GM19455 (cell line): ENCODE measurements at regions not wholly inside any gene's neighbourhood (a gene's known extent, or its start where the extent isn't known, plus 50 kb on each side); places are given as distances from the start of the nearest gene placed in this dataset.
"Not testable (repeated sequence)": the region's sequence is repeated elsewhere in the genome, so short reads cannot be mapped to it uniquely, and the experiment has no call there.

ENCODE experiments used
- ATAC-seq: cut with Tn5 transposase; IDR thresholded peaks from one replicate; pipeline ENCODE4 v1.9.1; 2021; ENCODE audit not compliant: unreplicated experiment

DNA sequence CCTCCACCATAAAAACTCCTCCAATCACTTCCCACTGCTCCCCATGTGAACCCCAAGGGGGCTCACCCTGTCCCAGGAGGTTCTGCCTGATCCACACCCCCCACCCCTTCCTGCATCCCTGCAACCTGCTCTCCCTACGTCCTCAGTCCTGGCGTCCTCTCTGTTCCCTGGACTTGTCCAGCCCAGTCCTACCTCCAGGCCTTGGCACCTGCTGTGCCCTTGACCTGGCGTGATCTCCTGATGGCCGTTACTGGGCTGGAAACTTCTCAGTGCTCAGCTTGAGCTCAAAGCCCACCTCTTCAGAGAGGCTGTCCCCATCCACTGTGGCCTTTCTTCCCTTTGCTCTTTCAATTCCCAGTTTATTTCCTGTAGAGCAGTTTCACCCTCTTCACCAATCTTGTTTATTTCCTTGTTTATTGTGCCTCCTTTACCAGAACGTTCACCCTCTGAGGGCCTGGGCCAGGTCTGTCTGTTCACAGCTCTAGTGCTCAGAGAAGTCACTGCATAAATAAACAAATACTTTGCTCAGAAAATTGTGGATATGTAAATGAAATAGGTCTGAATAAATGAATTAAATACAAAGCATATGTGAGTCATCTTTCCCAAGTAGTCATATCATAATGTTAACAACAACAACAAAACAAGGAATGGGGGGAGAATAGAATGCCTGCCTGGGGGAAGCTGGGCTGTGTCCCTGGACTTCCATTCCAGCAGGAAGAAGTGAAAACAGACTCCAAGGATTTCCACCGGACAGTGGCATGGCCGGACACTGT lies 175.7 kb upstream of the SULF2 start:
- no peak for ATAC-seq

DNA sequence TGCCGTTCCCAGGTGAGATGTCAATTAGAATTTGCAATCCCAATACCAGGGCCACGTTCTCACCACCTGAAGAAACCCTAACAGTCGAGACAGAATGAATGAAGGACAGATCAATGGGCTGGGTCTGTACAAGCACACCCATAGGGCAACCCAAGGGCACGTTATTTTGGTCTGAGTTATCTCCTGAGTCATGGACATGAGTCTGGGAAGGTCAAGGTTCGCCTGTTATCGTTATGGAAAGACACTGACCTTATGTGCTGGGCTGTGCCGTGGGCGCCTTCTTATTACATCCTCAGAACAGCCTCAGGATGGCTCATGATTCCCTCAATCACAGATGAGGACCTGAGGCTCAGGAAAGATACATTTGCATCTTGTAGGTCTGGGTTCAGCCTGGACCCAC lies 175.0 kb upstream of the SULF2 start:
- no peak for ATAC-seq

DNA sequence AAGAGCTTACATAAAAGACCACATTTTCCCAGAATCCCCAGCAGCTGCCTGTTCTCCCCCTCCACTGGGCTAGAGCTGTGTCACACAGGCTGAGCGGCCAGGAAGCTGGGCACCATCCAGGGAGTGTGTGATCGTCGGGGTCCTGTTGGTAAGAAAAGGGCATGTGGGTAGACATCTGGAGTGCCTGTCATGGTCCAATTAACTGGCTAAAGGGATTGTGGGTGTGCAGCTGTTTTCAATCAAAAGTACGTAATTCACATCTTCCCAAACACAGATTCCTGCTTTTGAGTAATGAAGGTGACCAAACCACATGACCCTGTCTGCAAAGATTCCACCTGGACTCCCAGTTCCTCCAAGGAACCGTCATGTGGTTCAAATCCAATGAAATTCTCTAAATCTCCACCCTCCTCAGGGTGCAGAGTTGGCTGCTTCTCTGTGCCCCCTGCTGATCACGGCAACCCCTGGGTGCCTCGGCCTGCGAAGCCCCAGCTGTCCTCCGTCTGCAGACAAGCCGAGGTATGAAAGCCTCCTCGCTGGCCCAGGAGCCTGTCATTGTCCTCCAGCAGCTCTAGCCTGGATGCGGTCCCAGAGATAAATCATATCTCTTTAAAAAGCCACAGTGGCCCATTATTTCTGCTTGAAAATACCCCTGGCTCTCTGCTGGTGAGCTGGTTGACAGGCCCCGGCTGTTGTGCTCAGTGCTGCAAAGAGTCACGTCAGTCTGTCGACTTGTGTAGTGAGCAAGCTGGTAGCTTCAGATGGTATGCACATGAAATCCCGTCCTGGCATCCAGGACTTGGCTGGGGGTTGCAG lies 172.9 kb upstream of the SULF2 start:
- not testable (repeated sequence) for ATAC-seq

- ATAC-seq: no peak
Measured at GRCh38 chr20:47957135-47957534, 171.9 kb upstream of the SULF2 start.

GRCh38 chr20:47956268-47956995 lies 171.2 kb upstream of the SULF2 start:
- no peak for ATAC-seq

DNA sequence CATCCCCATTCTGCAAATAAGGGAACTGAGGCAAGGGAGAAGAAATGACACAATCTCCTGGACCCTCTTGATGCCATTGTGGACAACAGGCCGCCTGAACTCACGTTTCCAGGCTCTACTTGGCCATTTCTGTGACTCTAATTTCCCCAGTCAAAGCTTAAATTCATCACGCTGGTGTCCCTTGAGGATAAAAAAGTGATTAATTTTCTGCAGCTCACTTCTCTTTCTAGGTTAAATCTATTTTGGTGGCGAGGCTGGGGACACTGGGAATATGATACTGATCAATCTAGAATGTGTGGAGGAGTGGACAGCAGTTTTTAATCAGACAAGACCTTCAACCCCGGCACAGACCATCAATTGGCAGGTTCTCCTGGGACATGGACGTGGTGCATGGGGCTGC lies 168.2 kb upstream of the SULF2 start:
- no peak for ATAC-seq

DNA sequence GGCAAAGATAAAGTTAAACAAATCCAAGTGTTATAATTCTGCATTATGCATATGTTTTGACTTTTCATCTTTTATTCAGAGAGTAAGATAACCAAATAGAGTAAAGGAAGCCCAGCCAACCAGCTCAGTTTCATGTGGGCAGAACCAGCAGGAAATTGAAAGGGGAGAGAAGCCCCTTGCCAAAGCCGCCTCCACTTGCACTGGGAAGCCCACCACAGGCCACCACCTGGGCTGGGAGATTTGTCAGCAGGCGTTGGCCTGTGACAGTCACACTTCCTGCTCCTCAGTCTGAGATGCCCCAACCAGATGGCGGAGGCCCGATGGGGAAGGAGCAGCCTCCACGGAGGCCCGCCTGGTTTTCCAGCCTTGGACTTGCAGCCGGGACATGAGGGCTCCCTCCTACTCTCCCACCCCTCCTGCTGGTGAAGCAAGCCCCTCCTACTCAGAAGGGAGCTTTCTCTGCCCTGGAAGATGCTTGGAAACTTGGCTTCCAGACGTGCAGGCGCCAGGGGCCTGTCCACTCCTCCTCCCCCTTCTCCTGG lies 166.8 kb upstream of the SULF2 start:
- ATAC-seq: no peak

- ATAC-seq: no peak
Measured at GRCh38 chr20:47951521-47951971, 166.3 kb upstream of the SULF2 start.

- ATAC-seq: no peak
Measured at GRCh38 chr20:47950913-47951283, 165.6 kb upstream of the SULF2 start.

GRCh38 chr20:47950124-47950912 lies 165.0 kb upstream of the SULF2 start:
- ATAC-seq: no peak

GRCh38 chr20:47949230-47949629 lies 163.9 kb upstream of the SULF2 start:
- no peak for ATAC-seq

DNA sequence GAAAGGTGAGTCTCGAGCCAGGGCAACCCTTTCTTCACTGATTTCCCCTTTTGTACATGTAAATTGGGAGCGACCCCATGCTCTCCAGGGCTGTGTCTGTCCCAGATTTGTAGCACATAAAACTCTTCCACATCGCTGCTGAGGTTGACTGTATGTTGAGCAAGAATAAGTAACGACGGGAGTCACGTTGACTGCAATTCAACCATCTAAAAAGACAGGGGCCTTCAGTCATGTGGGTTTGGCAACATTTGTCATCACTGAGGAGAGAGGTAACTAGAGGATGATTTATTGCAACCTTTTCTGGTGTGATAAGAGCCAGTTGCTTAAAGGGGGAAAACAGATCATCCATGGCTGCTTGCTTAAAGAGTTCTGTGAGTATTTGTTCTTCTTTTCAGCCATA lies 159.4 kb upstream of the SULF2 start:
- ATAC-seq: no peak

GRCh38 chr20:47941869-47942268 lies 156.6 kb upstream of the SULF2 start:
- ATAC-seq: no peak

GRCh38 chr20:47940101-47940813 lies 155.0 kb upstream of the SULF2 start:
- ATAC-seq: no peak

DNA sequence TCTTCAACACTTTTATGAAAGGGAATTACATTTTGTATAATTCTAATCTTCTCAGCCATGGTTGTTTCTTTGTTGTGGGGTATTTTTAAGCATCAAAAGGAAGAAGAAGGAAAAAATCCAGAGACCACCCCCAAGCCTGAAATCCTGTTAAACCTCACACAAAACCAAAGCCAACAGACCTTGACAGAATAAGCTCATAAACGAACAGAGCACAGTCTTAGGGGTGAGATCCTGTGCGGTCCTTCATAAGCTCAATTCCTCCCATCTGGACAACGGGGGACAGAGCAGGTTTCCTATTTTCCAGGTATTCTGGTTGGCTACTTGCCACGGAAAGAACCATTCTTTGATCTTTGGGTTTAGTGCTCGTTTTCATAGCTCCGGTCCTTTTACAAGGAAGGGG lies 151.3 kb upstream of the SULF2 start:
- ATAC-seq: no peak

GRCh38 chr20:47934761-47935160 lies 149.5 kb upstream of the SULF2 start:
- no peak for ATAC-seq

DNA sequence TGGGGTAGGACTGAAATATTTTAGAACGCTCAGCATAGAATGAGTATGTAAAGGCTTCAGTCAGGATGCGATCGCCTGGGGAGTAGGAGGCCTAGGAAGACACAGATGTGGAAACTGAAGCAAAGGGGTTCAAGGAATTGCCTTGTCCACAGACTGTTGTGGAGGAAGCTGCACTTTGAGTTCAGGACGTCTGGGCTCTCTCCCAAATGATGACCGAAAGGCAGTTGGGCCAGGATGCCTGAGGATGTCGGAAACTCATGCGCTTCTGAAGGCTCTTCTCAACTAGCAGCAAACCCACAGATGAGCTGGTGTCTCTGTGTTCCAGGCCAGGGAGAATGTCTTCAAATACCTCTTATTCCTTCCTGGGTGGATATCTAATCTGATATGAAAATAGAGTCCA lies 146.2 kb upstream of the SULF2 start:
- ATAC-seq: no peak

- ATAC-seq: no peak
Measured at GRCh38 chr20:47931002-47931401, 145.7 kb upstream of the SULF2 start.

DNA sequence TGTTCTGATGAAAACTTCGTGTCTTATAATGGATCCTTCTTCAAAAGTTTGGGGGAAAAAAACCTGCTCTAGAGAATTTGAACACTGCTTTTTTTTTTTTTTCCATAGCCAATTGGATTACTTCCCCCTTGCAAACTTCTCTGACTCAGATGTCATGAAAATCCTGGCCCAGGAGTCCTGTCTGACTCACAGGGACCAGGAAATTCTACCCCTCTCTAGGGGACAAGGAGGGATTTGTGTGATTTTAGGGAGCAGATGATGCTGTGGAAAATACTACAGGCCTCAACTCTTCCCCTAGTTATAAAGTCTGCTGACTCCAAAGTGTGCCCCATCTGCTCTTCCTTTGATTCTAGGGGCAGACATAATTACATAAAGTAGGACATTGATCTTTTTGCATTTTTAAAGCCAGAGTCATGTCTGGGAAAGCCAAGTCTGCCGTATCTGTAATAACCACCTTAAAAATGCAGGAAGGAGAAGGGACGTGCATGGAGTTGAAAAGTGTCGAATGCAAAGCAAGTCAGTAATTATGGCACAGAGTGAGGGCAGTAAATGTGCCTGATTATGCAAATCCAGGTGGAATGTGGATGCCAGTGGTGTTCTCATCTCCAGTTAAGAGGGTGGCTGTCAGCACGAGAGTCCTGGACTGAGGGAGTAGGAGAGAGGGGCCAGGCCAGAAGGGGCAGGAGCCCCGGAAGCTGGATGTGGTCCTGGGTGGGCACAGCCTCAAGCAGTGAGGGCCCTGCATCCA lies 144.3 kb upstream of the SULF2 start:
- no peak for ATAC-seq
